ENCODE measurements at regions not wholly inside any gene's neighbourhood (a gene's known extent, or its start where the extent isn't known, plus 50 kb on each side); places are given as distances from the start of the nearest gene placed in this dataset.

DNA sequence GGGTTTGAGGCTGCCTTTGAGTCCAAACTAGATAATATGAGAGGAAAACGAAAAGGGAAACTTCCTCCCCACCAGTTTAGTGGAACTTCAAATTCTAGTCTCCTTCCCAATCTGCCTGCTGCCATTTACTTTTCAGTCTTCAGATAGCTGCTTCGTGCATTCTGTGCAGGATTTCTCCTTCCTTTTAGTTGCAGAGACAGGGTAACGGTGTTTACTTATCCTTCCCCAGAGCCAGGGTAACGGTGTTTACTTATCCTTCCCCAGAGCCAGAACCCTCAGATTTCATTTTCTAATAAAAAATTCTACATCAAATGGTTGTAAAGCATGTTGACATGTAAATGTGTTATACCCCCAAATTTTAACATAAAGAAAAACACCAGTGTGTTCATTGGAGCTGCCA, 282.6 kb downstream of the VPS13C start:
- 80% methylated on average over 1 to 4 of the region's 4 CpGs for WGBS, 2 experiments (ENCODE audit: insufficient coverage in 1 of 2, insufficient read length in 1 of 2)
- Mint-ChIP-seq H3K36me3 (ENCODE audit: low read depth) (no peaks in the 10 kb centered on the region), H3K4me1 (peaks cover 17% of the 10 kb centered on the region), H3K9me3 (no peaks in the 10 kb centered on the region), H3K4me3 (no peak overlapping the region), H3K27ac (no peak overlapping the region), H3K27me3 (ENCODE audit: insufficient read depth) (no peaks in the 10 kb centered on the region)
- Histone ChIP-seq H3K9ac (ENCODE audit: extremely low read depth, low read length, poor library complexity, severe bottlenecking) (no peak overlapping the region), H3K9me3 (ENCODE audit: control insufficient read depth, low read length) (no peaks in the 10 kb centered on the region), H3K4me1 (ENCODE audit: control insufficient read depth, insufficient read depth, low read length) (no peaks in the 10 kb centered on the region), H3K4me3 (ENCODE audit: low read length) (no peak overlapping the region), H3K36me3 (ENCODE audit: control insufficient read depth, insufficient read depth, low read length) (no peaks in the 10 kb centered on the region), H3K27me3 (ENCODE audit: control insufficient read depth, insufficient read depth, low read length, poor library complexity, severe bottlenecking) (no peaks in the 10 kb centered on the region), H3K27ac (ENCODE audit: low read depth, low read length) (no peak overlapping the region)
- no peak for DNase-seq
- TF ChIP-seq, protein P1, sequence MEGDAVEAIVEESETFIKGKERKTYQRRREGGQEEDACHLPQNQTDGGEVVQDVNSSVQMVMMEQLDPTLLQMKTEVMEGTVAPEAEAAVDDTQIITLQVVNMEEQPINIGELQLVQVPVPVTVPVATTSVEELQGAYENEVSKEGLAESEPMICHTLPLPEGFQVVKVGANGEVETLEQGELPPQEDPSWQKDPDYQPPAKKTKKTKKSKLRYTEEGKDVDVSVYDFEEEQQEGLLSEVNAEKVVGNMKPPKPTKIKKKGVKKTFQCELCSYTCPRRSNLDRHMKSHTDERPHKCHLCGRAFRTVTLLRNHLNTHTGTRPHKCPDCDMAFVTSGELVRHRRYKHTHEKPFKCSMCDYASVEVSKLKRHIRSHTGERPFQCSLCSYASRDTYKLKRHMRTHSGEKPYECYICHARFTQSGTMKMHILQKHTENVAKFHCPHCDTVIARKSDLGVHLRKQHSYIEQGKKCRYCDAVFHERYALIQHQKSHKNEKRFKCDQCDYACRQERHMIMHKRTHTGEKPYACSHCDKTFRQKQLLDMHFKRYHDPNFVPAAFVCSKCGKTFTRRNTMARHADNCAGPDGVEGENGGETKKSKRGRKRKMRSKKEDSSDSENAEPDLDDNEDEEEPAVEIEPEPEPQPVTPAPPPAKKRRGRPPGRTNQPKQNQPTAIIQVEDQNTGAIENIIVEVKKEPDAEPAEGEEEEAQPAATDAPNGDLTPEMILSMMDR (conservative IDR thresholded peaks at IDR 0.05) = no peak

DNA sequence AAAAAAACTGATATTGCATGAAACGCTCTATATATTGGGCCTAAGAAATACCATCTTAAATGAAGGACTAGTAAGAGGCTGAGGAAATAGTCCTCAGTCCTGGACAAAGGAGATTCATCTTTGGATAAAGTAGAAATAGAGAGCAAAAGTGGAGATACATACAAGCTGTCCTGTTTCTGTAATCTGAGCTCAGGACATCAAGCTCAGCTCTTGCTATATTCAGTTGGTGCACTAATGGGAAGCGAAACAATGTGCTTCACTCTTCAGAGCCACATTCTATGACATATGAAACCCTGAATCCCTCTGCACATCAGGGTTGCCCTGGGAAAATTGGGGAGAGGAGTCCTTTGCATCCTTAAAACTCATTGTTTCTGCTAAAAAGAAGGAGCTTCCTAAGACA, 290.7 kb downstream of the VPS13C start:
- Mint-ChIP-seq H3K4me3 (no peak overlapping the region), H3K27me3 (ENCODE audit: insufficient read depth) (peaks cover 2% of the 10 kb centered on the region), H3K27ac (no peak overlapping the region), H3K9me3 (no peaks in the 10 kb centered on the region), H3K4me1 (peaks cover 3% of the 10 kb centered on the region), H3K36me3 (ENCODE audit: low read depth) (no peaks in the 10 kb centered on the region)
- 94 to 100% methylated on average over 1 to 2 of the region's 2 CpGs for WGBS, 2 experiments (ENCODE audit: insufficient coverage in 1 of 2, insufficient read length in 1 of 2)
- Histone ChIP-seq H3K9ac (ENCODE audit: extremely low read depth, low read length, poor library complexity, severe bottlenecking) (no peak overlapping the region), H3K27ac (ENCODE audit: low read depth, low read length) (no peak overlapping the region), H3K4me1 (ENCODE audit: control insufficient read depth, insufficient read depth, low read length) (no peaks in the 10 kb centered on the region), H3K9me3 (ENCODE audit: control insufficient read depth, low read length) (no peaks in the 10 kb centered on the region), H3K27me3 (ENCODE audit: control insufficient read depth, insufficient read depth, low read length, poor library complexity, severe bottlenecking) (no peaks in the 10 kb centered on the region), H3K36me3 (ENCODE audit: control insufficient read depth, insufficient read depth, low read length) (no peaks in the 10 kb centered on the region), H3K4me3 (ENCODE audit: low read length) (no peak overlapping the region)
- no peak for DNase-seq
- TF ChIP-seq, protein P1 (conservative IDR thresholded peaks at IDR 0.05) = no peak

- Histone ChIP-seq H3K9ac (ENCODE audit: extremely low read depth, low read length, poor library complexity, severe bottlenecking) (no peak overlapping the region), H3K36me3 (ENCODE audit: control insufficient read depth, insufficient read depth, low read length) (no peaks in the 10 kb centered on the region), H3K27me3 (ENCODE audit: control insufficient read depth, insufficient read depth, low read length, poor library complexity, severe bottlenecking) (no peaks in the 10 kb centered on the region), H3K9me3 (ENCODE audit: control insufficient read depth, low read length) (no peaks in the 10 kb centered on the region), H3K4me1 (ENCODE audit: control insufficient read depth, insufficient read depth, low read length) (no peaks in the 10 kb centered on the region), H3K4me3 (ENCODE audit: low read length) (no peak overlapping the region), H3K27ac (ENCODE audit: low read depth, low read length) (no peak overlapping the region)
- Mint-ChIP-seq H3K9me3 (no peaks in the 10 kb centered on the region), H3K4me1 (peaks cover 7% of the 10 kb centered on the region), H3K4me3 (no peak overlapping the region), H3K27me3 (ENCODE audit: insufficient read depth) (peaks cover 2% of the 10 kb centered on the region), H3K36me3 (ENCODE audit: low read depth) (no peaks in the 10 kb centered on the region), H3K27ac (no peak overlapping the region)
- TF ChIP-seq, protein P1 (conservative IDR thresholded peaks at IDR 0.05) = no peak
- no peak for DNase-seq
- 80 to 90% methylated on average over 1 of the region's 2 CpGs for WGBS, 2 experiments (ENCODE audit: insufficient coverage in 1 of 2, insufficient read length in 1 of 2)
Observed at GRCh38 chr15:61768131-61768530, 292.1 kb downstream of the VPS13C start.

Measured in endodermal cell (in vitro differentiated cells).